Fibroblast of mammary gland (primary cell): ENCODE measurements at regions not wholly inside any gene's neighbourhood (a gene's known extent, or its start where the extent isn't known, plus 50 kb on each side); places are given as distances from the start of the nearest gene placed in this dataset.
"Not testable (repeated sequence)": the region's sequence is repeated elsewhere in the genome, so short reads cannot be mapped to it uniquely, and the experiment has no call there.

Experiments used
- DNase-seq: peaks from one replicate; pipeline ENCODE4 v3.0.0-alpha.2; 2010; ENCODE audit warnings: low read depth
- H3K4me3 ChIP-seq: 2 replicates; pipeline ENCODE4 v1.5.1; 2011; ENCODE audit warnings: low read depth, mild to moderate bottlenecking, low read length, moderate library complexity; ENCODE audit not compliant: control insufficient read depth

DNA sequence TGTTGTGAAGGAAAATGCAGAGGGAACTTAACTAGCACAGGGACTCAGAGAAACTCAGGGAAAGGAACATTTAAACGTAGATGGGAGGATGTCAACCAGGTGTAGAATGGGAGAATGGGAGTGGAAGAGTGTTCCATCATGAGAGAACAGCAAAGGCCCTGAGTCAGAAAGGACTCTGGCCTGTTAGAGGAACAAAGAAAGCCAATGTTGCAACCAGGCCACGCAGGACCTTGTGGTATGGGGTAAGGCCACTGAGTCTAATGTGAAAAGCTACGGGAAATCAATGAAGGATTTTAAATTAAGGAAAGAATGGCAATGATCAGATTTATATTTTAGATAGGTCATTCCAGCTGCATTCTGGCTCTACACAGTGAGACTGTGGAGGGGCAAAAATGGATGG lies 163.9 kb upstream of the NBPF9 start:
- H3K4me3 ChIP-seq, DNase-seq: not testable (repeated sequence)

DNA sequence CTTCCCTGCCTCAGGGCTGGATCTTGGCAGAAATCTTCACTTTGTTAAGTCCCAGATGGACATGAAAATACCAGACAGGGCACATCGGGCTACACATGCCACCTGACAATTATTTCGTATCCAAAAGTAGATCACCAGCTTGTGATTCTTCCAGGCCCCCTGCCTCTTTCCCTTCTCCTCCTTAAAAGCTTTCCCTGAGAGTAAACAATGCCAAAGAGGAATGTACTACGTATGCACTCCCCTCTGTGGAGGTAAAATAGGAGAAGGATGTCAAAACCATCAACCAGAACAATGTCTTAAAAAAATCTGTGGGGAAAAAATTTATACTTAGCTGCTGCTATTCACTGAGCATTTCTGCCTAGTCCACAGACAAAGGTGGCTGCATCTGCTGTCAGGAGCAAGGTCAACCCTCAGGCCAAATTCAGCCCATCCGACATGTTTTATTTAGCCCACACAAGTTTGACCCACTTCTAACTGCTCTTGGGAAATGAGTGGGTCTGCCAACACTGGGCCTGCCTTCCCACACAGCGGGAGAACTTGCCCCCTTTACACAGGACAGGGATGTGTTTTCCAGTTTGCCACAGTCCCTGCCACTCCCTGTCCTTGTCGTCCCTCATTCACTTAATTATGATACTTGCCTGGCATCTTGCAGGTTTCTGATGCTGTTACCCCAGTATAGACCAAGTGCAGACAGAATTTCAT lies 165.8 kb upstream of the NBPF9 start:
- H3K4me3 ChIP-seq, DNase-seq: not testable (repeated sequence)

DNA sequence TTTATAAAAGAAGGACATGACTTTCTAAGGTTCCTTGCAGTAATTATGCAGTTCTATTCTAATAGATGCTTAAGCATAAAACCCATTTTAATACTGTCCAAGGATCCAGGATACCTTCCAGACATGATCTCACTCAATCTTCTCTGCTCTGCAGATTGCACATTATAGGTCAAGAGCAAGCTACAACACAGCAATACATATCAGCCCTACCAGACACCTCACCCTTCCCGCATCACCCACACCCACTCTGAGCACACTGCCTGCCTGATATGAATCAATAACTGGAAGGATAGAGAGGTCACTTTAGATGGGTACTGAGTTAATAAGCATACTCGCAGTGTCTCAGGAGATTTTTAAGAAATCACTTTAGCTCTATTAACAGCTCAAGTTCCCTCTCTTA lies 166.5 kb upstream of the NBPF9 start:
- not testable (repeated sequence) for H3K4me3 ChIP-seq, DNase-seq

DNA sequence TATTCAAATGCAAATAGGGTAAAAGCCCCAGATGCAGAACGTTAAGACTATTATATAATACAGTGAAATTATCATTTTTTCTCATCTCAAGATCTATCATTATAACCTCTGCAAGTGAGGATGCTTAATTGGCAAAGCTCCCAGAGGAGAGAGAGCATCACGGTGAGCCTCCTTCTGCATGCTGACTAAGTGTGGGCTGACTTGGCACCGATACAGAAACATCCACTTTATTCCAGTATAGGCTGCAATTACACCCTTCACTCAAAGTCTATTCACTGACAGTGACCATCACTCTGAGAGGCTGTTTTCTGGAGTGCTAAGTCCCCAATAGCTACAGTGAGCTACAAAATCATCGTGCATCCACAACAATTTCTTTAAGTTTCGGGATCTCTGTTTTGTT lies 171.1 kb upstream of the NBPF9 start:
- not testable (repeated sequence) for H3K4me3 ChIP-seq, DNase-seq

DNA sequence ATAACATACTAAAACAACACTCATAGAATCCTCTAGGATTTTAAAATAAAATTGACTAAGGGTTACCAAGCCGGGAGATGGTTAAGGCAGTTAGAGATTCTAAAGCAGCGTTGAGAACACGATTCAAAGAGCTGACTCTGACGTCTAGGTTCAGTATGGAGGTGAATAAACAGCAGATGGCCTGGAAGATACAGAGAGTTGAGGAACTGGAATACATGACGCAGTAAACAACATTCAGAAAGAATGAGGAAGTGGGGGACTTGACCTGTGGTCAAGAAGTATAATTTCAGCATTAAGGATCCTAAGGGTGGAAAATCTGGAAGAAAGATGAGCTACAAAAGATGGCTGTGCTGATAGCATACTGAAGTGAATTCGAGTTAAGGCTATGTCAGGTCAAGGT lies 172.5 kb upstream of the NBPF9 start:
- not testable (repeated sequence) for H3K4me3 ChIP-seq, DNase-seq

DNA sequence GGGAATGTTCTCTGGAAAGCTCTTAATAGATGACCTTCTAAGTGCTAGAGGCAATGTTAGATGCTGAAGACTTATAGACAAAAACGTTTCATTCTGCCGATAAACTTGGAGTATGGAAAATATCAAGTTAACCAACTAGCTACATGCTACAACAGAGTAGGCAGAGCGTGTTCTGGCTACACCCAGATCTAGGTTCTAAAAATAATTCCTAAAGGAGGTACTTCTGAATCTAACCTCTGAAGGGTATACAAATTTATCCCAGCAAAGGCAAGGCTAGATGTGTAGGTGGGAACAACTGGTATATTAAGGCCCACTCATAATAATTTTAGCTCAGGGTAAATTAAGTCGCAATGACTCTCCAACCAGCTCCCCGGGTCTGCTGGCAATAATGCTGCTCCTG lies 173.1 kb upstream of the NBPF9 start:
- not testable (repeated sequence) for H3K4me3 ChIP-seq, DNase-seq

DNA sequence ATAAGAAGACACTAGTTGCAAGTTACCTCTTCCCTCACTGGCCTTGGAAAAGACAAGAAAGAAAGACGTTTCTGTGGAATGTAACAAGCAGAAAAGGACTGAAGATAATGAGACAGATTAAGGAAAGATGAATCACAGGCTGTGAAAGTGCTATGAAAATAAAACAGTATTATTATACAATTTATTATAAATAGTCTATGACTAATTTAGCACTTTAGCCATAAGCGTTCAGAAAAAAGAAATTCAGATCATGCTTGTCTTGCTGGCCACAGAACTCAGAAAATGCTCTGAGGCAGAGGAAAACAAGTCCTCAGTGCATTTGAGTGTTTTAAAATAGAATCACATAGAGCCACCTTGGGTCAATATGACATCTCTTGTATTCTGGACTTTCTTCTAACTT lies 174.8 kb upstream of the NBPF9 start:
- not testable (repeated sequence) for H3K4me3 ChIP-seq, DNase-seq

DNA sequence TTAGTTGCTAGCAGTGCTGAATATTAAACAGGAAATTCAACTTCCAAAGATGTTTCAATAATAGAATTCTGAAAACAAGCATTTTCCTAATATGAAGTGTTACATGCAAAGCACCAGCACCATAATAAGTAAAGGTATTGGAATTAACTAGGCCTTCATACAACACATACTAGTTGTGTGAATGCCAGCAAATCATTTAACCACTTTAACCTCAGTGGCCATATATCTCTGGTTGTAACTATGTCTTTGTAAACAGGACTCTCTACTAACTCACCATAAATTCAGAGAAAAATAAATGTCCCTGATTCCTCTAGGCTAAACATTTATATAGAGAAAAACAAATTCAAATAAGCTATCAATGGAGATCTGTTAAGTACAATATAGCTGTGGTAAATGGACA lies 175.7 kb upstream of the NBPF9 start:
- not testable (repeated sequence) for DNase-seq, H3K4me3 ChIP-seq

DNA sequence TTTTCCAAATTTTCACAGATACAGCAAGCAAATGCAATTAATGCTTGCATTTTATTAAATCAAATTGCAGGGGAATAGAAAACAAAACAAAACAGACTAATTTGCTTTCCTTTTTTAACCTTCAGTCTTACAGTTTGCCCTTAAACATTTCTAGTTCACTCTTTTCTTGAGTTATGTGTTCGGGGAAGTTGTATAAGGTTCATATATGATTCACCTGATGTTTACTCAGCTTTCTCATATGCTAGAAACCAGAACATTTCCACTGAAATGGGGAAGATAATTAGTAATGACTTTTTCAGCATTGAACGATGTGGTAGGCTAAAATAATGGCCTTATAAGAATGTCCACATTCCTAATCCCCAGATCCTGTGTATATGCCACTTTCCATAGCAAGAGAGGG lies 176.2 kb upstream of the NBPF9 start:
- not testable (repeated sequence) for H3K4me3 ChIP-seq, DNase-seq

DNA sequence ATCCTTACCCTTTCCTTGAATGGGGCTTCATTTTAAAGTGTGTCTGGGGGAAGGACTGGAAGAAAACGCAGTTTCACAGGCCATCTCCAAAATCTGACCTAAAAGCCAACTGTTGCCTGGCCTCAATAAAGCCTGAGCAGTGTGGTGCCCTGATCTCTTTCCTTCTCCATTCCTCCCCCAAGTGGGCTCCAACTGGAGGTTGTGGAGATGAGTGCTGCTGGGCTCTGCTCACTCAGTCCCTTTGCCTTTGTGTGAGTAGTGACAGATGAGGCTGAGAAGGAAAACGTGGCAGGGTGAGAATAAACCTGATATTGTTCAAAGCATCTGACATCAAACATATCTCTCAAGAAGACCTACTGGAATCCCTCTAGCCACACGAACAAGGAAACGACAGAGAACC lies 181.4 kb upstream of the NBPF9 start:
- DNase-seq, H3K4me3 ChIP-seq: not testable (repeated sequence)

DNA sequence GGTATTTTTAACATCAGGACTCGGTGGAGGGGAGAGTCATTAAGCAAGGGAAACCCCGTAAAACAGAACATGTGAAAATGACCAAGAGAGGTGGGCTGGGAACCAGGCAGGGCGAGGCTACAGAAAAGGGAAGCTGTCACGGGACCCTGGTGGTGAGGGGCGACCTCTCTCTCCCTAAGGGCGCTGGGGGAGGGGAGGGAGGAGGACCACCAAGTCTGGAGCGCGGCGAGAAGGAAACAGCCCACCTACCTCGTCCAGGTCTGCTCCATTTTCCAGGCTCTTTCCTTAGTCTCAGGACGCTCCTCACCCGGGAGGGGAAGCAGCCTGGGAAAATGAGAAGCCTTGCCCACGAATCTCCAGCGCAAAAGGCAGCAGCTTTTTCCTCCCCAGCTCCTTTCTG lies 181.9 kb upstream of the NBPF9 start:
- H3K4me3 ChIP-seq, DNase-seq: not testable (repeated sequence)

DNA sequence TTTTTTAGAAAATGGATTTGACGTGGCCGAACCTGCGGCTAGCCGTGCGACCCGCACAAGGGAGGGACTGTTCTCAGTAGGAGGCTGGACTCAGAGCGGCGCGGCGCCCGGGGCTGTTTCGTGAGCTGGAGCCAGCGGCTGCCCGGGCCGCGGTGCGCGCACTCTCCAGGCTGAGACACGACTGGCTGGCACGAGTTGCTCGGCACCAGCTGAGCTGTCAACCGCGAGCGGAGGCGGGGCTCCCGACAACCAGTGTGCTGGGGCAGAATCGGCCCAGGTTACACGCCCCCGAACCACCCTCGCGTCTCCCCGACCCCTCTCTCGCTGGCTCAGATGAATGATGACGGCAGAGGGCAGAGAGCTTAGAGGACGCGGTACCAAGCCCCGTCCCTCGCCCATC lies 182.3 kb upstream of the NBPF9 start:
- not testable (repeated sequence) for DNase-seq
- H3K4me3 ChIP-seq: peak overlapping the region; percentile 19

DNA sequence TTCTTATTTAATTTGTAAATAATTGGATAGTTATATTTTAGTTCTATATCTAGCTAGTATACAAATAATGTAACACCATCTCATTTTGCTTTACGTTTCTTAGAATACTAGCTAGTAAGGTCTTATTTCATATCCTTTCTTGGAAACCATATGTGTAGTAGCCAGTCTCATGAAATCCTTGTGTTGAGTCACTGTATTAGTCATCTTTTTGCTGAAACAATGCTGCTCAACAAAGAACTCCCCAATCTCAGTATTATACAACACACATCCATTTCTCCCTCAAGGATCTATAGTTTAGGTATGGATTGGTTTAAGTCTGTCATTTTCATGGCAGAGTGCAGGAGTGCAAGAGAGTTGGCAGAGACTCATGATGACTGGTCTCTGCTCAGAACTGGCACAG lies 185.2 kb upstream of the NBPF9 start:
- not testable (repeated sequence) for H3K4me3 ChIP-seq, DNase-seq

DNA sequence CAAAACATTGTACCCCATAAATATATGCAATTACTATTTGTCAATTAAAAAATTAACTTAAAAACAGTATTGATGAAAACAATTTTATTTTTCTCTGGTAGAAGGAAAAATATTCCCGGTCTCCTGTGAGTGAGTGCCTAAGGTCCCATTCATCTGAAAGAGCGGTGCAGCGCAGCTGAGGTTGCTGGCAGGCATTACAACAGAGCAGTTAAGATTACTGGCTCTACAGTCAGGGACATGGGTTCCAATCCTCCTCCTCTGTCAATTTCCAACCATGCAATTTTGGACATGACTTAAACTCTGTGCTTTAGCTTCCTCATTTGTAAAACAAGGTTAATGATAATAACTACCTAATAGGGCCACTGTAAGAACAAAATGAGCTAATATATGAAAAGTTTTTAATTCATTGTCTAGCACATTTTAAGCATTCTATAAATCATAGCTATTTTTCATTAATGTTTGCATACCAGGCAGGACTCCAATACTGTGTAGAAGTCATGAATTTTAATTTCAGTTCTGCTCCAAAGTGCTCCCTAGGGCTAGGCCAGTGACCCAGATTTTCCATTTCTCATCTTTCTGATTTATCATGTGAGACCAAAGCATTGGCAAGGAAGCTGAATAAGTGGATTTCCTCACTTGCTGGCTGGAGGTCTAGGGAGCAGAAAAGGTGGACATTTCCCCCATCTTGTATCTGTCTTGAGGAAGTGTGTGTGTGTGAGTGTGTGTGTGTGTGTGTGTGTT lies 174.2 kb upstream of the NBPF19 start:
- H3K4me3 ChIP-seq, DNase-seq: not testable (repeated sequence)

DNA sequence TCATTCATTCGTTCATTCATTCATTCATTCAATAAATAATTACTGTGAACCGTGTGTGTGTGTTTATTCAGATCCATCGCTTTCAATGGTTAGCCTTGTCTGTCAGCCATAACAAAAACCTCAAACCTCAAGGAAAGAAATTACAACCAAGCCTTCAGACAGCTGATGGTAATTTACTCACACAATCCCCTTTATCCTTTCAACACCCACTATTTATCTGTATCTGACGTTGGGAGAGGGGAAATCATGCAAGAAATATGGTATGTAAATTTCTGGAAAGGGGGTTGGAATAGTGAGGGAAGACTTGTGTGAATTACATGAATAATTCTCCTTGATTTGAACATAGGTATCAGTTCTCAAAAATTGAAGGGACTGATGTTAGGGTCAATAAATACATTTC lies 173.6 kb upstream of the NBPF19 start:
- not testable (repeated sequence) for H3K4me3 ChIP-seq, DNase-seq

DNA sequence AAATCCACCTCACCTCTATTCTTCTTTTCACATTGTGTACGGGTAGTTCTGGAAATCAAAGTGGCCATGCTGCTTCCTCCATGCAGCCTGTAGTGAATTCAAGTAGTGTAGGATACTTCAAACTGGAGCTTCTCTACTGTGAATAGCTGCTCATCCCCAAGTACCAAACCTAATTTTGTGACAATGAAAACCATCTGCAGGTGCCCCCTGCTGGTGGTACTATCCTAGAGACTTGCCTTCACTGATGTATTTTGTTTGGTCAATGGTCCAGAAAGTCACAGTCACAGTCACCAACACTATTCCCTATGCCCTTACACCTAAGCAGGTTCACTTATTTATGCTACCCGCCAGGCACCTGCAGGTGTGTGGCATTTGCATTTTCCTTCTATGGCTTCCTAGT lies 170.0 kb upstream of the NBPF19 start:
- not testable (repeated sequence) for DNase-seq, H3K4me3 ChIP-seq

DNA sequence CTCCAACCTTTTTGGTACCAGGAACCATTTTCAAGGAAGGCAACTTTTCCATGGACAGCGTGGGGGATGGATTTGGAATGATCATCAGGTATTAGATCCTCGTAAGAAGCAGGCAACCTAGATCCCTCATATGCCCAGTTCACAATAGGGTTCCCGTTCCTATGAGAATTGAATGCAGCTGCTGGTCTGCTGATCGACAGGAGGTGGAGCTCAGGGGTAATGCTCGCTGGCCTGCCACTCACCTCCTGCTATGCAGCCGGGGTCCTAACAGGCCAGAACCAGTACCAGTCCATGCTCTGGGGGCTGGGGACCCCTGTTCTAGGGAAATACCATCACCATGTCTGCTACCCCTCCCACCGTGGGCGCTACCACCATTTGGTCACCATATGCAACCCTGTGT lies 167.2 kb upstream of the NBPF19 start:
- not testable (repeated sequence) for DNase-seq, H3K4me3 ChIP-seq

DNA sequence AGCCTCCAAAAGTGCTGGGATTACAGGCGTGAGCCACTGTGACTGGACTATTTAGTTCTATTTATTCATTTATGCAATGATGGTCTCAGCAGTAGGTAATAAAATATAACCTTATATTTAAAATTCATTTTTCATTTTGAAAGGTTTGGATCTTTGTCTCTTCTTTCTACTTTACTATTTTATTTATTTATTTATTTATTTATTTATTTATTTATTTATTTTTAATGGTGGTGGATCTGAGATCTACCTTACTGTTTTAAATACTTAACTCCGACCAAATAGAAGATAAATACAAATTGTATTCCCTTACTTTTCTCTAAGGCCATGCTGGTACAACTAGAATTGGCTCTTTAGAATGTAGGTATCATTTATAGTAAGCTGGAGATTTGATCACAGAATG lies 159.9 kb upstream of the NBPF19 start:
- DNase-seq, H3K4me3 ChIP-seq: not testable (repeated sequence)

DNA sequence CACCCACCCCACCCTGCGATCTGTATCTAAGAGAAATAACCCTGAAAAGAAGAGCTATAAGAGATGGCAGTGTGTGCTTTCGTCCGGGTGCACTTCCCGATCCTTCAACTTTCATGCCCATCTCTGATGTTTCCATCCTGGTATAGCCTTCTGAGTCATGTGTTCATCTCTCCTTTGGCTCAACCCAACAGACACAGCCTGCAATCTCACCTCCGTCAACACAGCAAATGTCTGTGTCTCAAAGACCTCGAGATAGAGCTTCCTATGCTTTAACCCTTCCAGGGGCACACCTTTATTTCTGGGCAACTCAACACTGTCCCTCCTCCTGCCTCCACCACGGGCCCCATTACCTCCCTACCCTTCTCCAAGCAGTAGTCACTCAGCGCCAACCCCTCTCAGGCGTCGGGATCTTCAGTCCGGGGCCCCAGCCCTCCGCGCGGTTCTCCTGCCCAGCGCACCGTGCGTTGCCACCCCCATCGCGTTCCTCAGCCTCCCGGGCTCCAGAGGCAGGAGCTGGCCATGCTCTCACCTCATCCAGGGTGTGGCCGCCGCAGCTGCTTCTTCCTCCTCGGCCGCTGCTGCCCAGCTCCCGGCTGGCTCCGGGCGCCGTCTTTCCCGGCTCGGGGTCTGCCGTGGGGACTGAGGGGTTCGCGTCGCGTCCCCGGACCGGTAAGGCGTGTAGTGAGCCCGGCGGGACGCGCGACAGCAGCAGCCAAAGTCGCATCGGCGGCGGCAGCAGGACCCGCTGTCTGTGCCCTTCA lies 153.7 kb upstream of the NBPF19 start:
- DNase-seq, H3K4me3 ChIP-seq: not testable (repeated sequence)
